PFSK-1 (cell line): ENCODE measurements at regions not wholly inside any gene's neighbourhood (a gene's known extent, or its start where the extent isn't known, plus 50 kb on each side); places are given as distances from the start of the nearest gene placed in this dataset.

Experiments
- POLR2AphosphoS5 ChIP-seq: IDR thresholded peaks from 2 replicates; pipeline ENCODE4 v1.6.1; 2012; ENCODE audit warnings: low read depth, mild to moderate bottlenecking, control low read depth, low read length, moderate library complexity
- REST ChIP-seq, 2 experiments: IDR thresholded peaks; 2 replicates each; pipeline versions ENCODE4 v1.6.1 to v1.8.0; 2011 to 2012; ENCODE audit warnings: low read depth in 2 of 2, low read length in 2 of 2, control low read depth in 1 of 2, inconsistent platforms in 1 of 2, mild to moderate bottlenecking in 1 of 2, moderate library complexity in 1 of 2; ENCODE audit not compliant: insufficient read depth in 1 of 2
- TAF1 ChIP-seq: IDR thresholded peaks from 2 replicates; pipeline ENCODE4 v1.6.1; 2012; ENCODE audit warnings: low read length, control low read depth, borderline replicate concordance; ENCODE audit not compliant: insufficient read depth

DNA sequence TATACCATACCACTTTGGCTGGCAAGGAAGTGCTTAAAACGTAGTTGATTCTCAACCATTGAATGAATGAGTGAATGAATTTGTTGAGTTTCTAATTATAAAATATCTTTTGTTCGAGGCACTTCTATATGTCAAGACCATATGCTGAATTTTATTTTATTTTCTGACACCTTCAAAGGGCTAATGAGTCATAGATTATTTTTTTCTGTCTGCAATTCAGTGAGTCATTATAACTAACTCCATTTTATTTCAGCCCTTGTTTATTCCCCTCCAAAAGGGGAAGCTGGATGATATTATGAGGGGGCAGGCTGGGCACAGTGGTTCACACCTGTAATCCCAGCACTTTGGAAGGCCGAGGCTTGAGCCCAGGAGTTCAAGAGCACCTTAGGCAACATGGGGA is 142.4 kb downstream of the P2RY1 start:
- TF ChIP-seq TAF1 (no peak), POLR2AphosphoS5 (no peak), REST (IDR thresholded peaks at IDR 0.05; ENCODE audit: insufficient read depth in 1 of 2, low read depth in 2 of 2, low read length in 2 of 2) (no peak)
